ENCODE measurements at regions not wholly inside any gene's neighbourhood (a gene's known extent, or its start where the extent isn't known, plus 50 kb on each side); places are given as distances from the start of the nearest gene placed in this dataset.

DNA sequence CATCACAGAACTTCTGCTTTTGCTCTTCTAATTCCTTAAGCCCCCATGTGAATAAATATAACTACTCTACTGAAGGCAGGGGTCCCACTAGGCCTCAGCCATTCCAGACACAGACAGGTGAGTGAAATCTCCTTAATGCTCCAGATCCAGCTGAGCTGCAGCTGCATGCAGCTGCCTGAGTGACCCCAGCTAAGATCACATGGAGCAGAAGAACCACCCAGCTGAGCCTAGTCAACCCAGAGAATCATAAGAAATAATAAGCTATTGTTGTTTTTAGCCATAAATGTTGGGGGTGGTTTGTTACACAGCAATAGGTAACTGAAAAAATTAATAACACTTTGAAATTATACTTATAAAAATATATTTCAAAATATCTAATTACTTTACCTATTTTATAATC is 220.3 kb downstream of the SIPA1L2 start:
- no peak for DNase-seq

DNA sequence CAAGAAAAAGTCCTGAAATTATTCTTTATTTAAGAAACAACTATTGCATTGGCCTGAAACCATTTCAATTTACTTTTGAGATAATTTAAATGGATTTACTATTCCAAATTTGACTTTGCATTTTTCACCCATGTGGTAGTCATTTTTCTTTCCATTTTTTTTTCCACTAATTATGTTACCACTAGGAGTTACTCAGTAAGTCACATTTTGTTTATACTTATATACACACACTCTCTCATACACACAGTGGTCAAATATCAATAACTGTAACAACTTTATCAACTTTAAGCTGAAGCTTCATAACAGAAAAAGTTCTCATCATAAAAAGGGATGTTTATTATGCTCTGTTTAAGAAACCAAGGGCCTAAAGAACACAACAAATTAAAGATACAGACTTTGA is 222.8 kb downstream of the SIPA1L2 start:
- no peak for DNase-seq

DNA sequence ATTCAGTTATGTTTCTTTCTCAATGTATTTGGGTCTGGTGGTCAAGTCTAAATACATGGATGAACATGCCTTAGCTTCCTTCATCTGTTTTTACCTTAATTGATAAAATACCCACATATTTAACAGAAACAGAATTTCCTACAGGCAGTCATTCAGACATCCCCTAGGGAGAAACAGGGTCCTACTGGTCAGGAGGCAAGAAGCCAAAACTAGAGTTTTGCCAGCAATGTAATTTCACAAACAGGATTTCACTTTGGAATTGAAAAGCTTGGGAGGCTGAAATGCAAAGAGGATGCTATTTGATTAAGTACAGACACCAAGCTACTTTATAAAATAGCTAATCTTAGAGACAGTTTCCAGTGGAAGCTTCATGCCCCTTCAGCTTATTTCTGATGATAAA is 224.2 kb downstream of the SIPA1L2 start:
- DNase-seq: no peak

DNA sequence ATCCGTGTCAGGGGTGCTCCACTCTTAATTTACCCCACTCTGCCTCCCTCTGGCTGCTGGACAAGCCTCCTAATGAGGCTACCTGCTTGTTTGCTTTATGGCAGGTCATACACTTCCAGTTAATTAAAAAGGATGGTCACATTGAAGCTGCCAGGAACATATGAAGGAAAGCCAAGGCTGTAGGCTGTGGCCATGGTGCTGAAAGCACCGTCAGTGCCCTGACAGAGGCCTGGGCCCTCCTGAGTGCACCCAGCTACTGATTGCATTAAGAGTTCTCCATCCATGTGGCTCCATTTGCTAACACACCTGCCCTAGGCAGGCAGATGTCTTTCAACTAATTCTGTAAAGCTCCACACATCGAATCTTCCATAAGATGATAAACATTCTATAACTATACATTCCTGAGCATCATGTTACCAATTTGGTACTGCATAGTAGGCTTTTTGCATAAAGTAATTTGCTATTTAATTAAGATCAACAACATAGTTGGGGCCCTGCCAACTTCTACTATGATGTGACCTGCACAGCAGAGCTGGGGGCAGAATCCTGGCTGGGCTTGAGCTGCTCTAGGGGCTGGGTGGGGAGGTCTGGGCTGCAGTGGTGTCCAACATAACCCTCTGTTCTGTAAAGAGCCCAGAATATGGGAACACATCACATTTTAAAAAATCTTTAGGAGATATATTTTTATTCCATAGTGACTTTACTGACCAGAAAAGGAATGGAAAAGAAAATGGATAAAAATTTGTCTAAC is 224.8 kb downstream of the SIPA1L2 start:
- DNase-seq: no peak

DNA sequence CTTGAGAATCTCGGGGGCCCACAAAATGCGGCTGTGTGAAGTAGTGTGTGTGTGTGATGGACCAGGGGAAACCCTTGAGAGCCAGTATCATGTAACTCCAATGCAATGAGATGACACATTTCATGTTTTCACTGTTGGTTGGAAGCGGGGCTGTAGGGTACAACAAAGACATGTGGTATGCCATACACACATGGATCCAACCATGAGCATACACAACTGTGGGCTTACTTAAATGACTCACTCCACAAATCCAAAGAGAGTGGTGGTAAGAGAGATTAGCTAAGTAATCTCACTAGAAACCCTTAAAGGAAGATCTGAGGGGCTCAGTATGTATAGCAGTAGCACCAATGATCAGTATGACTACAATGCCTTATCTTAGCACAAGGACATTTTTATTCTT is 225.7 kb downstream of the SIPA1L2 start:
- no peak for DNase-seq

DNA sequence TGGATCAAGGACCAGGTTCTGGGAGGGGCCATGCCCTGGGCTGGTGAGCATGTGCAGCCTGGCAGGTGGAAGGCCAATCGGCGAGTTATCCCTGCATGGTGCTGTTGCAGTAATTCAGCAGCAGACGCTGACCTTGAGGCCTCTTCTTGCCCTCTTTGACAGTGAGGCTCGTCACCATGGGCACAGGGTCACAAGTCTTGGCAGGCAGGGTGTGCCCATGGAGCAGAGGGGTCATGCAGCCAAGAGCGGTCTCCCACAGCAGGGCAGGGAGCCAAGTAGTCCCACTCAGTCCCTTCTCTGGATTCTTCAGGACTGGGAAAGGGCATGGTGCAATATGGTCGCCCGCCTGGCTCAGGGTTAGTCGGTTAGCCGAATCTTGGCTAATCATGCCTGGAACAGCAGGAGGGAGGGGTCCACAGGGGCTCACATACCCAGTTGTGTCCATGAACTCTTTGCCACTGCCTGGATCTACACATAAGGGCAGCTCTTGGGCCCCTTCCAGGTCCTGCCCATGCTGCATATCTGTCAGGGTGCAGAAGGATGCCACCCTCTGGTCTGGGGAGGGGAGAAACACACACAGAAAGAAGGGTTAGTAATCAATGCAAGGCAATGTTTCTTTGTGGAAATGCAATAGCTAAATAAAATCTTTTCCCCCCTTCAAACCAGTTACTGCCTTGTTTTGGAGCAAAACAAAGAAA is 226.8 kb downstream of the SIPA1L2 start:
- no peak for DNase-seq

DNA sequence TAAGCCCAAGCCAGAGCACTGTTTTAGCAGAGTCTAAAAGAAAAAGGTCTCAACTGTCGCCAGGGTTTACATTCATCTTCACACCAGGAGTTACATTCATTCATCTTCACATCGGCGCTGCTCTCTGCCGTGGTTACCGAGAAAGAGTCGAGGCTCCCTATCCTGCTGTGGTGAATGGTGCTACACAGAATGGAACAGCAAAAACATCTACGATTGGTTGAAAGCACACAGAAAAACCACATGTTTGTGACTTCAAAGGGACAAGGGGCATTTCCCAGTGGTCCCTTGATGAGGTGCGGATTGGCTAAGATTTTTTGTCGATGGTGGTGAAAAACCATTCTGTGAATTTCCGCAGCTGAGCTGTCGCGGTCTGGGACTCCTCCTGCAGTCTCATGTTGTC is 231.1 kb downstream of the SIPA1L2 start:
- no peak for DNase-seq

DNA sequence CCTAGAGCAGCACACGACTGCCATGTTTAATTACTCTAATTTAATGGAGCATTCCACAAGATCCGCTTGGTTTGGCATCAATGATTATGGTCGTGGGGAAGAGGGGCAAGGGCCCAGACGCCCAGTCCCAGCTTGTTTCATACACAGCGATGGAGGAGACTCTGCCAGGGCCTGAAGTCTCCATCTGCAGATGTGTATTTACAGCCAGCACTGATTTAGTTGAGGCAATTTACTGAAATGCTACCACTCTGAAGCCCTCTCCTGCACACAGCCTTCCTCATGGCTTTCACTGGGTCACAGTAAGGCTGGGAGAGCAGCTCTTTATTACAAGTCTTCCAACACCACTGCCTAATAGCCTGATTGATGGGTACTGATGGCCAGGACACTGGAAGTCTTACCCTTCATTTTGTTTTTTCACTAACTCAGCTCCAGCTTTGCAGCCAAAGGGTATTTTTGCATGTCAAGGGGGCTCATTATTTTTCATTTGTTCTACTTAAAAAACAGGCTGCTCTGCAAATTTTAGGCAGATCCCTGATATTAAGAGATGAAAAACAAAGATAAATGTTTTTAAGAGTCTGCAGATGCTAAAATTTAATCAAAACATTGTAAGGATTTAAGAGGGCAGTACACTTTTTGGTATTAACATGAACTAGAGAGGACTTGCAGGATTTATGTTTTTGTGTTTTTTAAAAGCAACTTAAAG is 236.3 kb downstream of the SIPA1L2 start:
- DNase-seq: no peak

DNA sequence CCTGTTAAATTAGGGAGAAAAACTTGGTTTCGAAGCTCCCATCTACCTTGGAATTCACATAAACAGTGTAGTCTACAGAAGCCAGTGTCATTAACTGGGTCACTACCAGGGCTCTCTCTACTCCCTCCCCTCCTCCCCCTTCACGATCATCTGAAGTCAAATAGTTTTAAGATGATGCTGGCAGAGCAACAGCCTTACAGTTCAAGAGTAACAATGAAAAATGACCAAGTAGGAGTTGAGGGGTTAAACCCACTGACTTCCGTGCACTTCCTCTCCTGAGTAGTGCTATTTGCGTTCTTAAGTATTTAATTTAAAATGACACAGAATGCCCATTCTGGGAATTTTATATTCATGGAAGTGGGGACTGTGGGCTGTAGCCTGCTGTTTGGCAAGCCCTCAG is 236.9 kb downstream of the SIPA1L2 start:
- DNase-seq: no peak

DNA sequence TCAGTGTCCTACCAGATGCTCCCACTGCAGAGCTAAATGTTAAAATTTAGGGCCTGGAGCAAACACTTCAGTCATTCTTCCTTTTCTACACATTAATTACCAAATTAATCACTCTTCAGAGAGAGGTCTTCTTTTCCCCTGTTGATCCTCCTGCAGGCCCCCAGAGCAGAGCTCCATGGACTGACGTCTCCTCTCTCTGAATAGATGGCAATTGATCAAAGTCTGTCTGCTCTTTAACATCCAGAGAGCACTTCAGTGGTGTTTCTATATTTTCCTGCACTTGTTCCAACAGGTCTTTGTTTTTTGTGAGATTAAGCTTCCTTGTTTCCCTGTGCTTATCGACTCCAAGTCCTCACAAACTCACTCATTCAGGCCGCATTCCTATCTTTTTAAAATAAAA is 239.3 kb downstream of the SIPA1L2 start:
- DNase-seq: no peak

DNA sequence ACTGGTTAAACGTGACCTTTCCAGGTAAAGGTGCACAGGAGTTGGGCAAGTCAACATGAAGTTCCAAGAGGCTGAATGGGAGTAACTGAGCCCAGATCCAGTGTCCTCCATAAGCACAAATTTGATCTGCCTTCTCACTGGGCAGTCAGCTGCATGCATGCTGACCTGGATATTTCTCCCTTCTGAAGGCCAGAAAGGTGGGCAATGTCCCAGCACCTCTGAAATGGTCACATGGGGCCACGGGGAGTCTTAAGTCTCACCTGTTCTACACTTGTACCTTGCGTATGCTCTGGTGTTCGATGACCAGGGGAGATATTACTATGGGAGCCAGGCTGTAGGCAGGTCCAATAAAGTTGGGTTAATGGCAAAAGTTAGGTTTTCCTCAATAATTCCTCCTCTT is 240.2 kb downstream of the SIPA1L2 start:
- no peak for DNase-seq

DNA sequence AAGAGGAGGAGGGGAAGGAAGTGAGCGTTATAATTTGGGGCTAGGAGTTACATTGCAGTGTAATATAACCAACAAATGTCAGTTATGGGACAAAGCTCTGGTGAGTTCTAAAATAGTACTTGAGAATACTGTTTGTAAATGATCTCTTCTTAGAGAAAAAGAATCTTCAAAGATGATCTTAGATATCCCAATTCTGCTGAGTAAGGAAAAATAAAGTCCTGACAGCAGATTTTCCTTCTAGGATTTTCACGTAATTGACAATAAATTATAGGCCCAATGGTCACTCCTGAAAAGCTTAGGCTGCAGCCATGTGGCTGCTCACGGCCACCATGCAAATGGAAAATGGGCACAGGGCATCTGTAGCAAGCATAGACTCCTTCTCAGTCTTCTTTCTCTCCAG is 241.6 kb downstream of the SIPA1L2 start:
- no peak for DNase-seq

DNA sequence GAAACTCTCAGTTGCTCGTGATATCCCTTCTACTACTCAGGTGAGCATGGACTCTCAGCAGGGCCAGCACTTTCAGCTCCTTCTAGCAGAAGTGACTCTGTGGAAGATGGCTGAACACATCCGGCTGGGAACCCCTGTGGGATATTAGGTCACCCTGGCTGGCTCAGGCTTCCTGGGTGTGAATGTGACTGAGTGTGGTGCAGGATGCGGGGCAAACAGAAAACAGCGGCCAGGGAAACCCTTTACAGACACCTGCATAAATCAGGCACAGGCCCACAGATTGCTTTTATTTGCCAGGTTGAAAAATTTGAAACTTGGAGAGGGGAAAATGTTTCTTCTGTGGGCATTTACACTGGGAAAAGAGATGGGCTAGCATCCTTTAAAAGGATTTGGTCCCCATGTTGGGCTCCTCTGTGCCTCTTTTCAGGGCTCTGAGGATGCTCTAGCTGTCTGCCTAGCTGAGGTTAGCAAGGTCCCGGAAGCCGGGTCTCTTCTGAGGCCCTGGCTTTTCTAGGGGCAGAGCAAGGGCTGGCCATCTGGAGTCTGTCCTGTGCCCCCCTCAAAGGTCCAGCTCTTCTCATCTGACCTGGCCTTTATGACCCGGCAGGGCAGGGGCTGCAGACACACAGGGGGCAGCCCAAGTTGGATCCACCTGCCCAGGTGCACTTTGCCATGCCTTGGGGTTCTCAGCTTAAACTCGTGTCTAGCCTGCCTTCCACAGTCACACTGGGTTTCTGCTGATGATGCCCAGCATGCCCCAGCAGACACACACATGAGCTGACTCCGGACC is 243.0 kb downstream of the SIPA1L2 start:
- DNase-seq: no peak

DNA sequence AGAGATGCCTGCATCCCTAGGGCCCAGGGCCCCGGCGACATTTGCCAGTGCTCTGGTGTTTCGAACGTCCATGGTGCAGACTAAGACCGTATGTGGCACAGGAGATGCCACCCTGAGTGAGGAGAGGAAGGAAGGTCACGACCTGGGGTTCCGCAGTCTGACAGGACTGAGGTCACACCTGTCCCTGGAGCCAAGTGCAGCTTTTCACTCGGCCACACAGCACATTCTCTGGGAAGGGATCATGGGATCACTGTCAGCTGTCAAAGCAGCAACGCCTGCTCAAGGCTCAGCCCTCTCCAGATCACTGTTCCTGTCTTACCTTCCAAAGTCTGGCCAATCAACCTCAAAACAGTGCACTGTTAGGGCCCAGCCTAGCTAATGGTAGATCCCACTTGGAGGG is 243.6 kb downstream of the SIPA1L2 start:
- no peak for DNase-seq

DNA sequence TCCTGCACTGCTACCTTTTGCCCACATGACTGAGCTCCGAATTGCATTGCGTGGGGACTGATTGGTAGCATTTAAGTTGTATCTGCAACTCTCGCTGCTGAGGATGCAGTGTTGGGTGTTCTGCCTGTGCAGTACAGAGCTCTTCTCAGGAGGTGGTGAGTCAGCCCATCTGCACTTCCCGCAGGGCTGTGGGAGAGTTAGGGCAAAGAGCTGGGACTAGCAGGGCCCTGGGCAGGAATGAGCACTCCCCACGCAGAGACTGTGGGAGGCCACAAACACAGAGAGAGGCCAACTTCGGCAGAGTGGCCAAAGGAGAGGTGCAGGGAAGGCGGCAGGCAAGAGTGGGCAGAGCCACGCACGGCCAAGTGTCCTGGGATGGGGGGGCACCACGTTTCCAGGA is 244.7 kb downstream of the SIPA1L2 start:
- DNase-seq: no peak

DNA sequence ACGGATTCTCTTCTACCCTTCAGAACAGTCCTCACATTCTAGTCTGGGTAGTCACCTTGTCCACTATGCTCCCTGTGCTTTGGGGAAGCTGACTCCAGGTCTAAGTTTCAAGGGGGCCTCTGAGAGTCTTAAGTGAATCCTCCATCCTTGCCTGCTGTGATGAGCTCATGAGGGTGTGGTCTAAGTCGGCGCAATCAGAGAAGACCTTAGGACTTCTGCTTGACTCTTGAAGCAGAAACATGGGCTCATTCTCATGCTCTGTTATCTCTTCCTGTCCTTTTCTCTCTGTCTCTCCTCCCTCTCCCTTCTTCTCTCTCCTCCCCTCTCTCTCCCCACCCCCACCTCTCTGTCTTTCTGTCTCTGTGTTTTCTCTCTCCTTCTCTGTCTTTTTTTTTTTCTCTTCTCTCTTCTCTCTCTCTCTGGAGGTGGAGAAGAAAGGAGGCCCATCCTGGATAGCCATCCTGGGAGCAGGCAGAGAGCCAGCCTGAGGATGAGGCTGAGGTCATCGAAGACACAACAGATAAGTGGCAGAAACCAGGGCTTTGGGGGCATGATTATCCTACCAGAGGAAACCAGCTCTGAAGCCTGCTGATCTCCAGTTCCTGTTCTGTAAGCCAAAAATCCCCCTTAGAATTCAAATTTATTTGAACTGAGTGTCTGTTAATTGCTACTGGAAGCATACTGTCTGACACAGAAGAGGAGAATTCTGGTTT is 245.6 kb downstream of the SIPA1L2 start:
- no peak for DNase-seq

DNA sequence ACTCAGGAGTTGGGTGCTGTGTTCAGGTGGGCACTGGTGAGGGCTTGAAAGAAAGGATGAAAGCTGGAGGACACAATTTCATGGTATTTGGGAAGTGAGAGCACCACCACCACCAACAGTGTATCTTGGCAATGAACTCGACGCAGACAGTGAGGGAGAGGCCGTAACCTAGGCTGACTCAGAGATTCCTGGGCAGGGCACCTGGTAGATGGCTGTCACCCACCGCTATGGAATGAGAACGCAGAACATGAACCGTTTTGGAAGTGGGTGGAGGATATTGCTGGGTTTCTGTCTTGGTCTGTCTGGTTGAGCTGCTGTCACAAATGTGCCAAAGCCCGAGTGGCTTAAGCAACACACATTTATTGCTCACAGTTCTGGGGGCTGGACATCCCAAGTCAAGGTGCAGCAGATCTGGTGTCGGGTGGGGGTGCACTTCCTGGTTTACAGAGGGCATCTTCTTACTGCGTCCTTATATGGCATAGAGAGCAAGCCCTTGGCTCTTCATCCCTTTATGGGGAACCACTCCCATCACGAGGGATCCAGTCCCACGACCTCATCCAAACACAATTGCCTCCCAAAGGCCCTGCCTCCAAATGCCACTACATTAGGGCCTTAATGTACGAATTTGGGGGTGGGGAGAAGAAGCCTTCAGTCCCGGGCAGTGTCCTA is 246.3 kb downstream of the SIPA1L2 start:
- DNase-seq: no peak

DNA sequence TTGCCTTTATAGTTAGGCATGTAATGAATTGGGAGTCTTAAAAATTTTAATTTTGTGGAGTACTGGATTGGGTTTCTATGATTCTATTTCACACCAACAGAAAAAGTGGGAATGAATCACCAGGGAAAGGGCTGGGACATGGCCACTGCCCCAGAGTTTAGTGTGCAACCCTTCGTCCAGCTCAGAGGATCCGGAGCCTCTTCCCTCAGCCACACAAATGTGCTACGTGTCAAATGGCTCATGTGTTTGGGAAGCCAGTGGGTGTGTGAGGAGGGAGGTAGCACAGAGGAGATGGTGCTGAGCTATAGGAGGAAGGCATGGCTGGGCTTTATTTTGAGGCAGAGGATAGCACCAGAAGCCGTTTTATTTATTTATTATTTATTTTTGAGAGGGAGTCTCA is 247.3 kb downstream of the SIPA1L2 start:
- no peak for DNase-seq

DNA sequence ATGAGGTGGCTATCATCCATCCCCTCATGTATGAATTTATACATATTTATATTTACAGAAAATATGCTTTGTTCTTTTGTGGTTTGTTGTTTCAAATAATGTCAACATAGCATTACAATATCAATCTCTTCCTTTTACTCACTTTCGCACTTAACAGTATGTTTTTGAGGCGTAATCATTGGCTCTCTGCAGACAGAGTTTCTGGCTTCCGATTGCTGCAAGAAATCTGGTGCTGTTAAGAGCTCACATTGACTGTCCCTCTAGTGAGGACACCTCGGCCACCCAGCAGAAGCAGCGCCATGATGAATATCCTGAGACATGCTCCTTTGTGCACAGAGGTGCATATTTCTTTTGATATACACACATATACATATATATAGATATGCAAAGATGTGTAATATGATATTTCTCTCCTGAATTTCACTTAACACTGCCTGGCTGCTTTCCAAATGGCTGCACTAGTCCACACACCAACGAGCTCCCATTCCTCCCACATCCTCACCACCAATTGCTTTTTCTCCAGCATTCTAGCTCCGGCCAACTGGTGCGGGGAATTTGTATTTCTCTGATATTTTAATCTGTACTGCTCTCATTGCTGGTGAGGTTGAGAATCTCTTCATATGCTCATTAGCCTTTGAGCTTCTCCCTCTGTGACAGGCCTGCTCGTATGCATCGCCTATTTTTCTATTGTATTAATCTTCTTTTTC is 248.4 kb downstream of the SIPA1L2 start:
- DNase-seq: no peak

DNA sequence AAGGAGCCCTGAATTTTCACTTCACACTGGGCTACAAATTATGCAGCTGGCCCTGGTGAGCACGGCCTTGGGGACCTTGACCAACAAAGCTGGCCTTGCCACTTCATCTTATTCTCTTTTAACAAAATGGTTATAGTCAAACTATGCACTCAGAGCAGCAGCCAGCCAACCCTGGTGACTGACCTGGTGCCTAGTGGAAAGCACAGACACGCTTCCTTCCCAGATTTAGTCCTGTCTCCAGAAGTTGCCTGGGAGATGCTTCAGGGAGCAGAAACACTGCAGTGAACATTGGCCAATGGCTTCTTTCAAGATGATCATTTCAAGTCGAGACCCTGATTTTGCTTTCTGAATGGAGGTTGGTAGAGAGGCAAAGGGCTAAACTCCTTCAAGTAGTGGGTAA is 249.3 kb downstream of the SIPA1L2 start:
- no peak for DNase-seq

DNA sequence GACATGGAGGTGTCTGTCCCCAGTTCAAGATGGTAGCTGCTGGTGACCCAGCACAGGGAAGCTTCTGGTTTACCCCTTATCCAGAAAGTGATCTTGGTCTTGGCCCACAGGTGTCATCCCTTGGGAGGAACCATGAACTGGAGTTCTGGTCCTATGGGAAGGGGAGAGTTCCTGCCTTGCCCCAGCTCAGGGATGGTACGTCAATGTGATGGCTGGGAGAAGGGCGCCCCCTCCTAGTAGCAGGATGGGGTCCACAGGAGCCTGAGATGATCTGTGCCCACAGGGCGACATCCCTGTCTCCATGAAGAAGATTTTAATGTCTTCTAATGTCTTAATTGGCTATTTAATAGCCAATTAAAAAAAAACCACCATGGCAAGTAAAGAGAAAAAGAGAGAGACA is 249.8 kb downstream of the SIPA1L2 start:
- no peak for DNase-seq

DNA sequence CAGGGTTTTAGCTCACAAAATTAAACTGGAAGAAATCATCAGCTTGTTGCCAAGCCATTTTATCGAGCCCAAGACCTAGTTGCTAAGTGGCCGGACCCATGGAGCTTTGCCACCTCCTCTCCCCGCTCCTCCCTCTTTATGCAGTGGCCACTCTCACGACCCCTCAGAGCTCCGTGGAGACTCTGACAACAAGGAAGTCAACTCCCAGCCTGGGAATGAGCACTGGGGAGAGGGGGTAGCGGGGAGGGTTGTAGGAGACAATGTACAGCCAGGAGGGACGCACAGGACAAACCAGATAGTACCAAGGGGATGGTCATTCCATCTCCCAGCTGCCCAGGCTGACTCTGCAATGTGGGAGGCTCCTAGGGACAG is 250.9 kb downstream of the SIPA1L2 start:
- no peak for DNase-seq
